ENCODE measurements at regions not wholly inside any gene's neighbourhood (a gene's known extent, or its start where the extent isn't known, plus 50 kb on each side); places are given as distances from the start of the nearest gene placed in this dataset.

- H3K27me3 Mint-ChIP-seq (ENCODE audit: low read depth): peaks cover 4% of the 10 kb centered on the region
- no peak overlapping the region for H3K4me3 Mint-ChIP-seq
- ATAC-seq (no peak), DNase-seq (ENCODE audit: low spot score) (no peak)
- no peaks in the 10 kb centered on the region for H3K9me3 Mint-ChIP-seq
- peaks cover 4% of the 10 kb centered on the region; the same call in 1 of the 2 replicates for H3K4me1 Mint-ChIP-seq
- H3K36me3 Mint-ChIP-seq: no peaks in the 10 kb centered on the region
- ChIA-PET CTCF (no interaction called here), POLR2A (no interaction called here)
- no peak overlapping the region for H3K27ac Mint-ChIP-seq
- TF ChIP-seq SMAD3 (CRISPR knock-in tag; IDR thresholded peaks at IDR 0.05; ENCODE audit: borderline replicate concordance) (no peak), TEAD4 (CRISPR knock-in tag; IDR thresholded peaks at IDR 0.05) (no peak), ZNF416 (CRISPR knock-in tag; IDR thresholded peaks at IDR 0.05) (no peak), GRHL2 (CRISPR knock-in tag; IDR thresholded peaks at IDR 0.05; ENCODE audit: insufficient replicate concordance, severe bottlenecking) (no peak), E2F4 (CRISPR knock-in tag; IDR thresholded peaks at IDR 0.05; ENCODE audit: borderline replicate concordance, low read depth) (no peak), ESRRA (CRISPR knock-in tag; IDR thresholded peaks at IDR 0.05; ENCODE audit: borderline replicate concordance) (no peak), GABPB1 (CRISPR knock-in tag; IDR thresholded peaks at IDR 0.05) (no peak), NFYB (CRISPR knock-in tag; conservative IDR thresholded peaks at IDR 0.05; ENCODE audit: low read depth) (no peak), ZNF138 (CRISPR knock-in tag; conservative IDR thresholded peaks at IDR 0.05) (no peak), CREM (CRISPR knock-in tag; IDR thresholded peaks at IDR 0.05) (no peak), ETV6 (CRISPR knock-in tag; IDR thresholded peaks at IDR 0.05) (no peak), JUN (CRISPR knock-in tag; IDR thresholded peaks at IDR 0.05) (no peak), TP53 (CRISPR knock-in tag; IDR thresholded peaks at IDR 0.05) (no peak)
These were observed 370.0 kb downstream of the HS3ST3B1 start for GRCh38 chr17:14670861-14671260.

- Mint-ChIP-seq H3K27me3 (ENCODE audit: low read depth) (no peaks in the 10 kb centered on the region; the same call in 1 of the 2 replicates), H3K27ac (no peak overlapping the region), H3K4me1 (peaks cover 6% of the 10 kb centered on the region), H3K4me3 (no peak overlapping the region), H3K9me3 (peaks cover 12% of the 10 kb centered on the region; the same call in 1 of the 2 replicates), H3K36me3 (no peaks in the 10 kb centered on the region; the same call in 1 of the 2 replicates)
- CTCF ChIA-PET: interaction anchor here (0.9 kb wide), 1 partner anchor 23 kb away, joined by 3 read pairs; no protein-coding TSS in a partner anchor
- DNase-seq (ENCODE audit: low spot score): no peak
- TF ChIP-seq HMGXB4 (CRISPR knock-in tag; IDR thresholded peaks at IDR 0.05): no peak
- no peak for TF ChIP-seq ATF2 (CRISPR knock-in tag; IDR thresholded peaks at IDR 0.05; ENCODE audit: borderline replicate concordance, low read depth)
- no peak for TF ChIP-seq TEAD4 (CRISPR knock-in tag; IDR thresholded peaks at IDR 0.05)
- no peak for TF ChIP-seq TCF7 (CRISPR knock-in tag; IDR thresholded peaks at IDR 0.05; ENCODE audit: low read depth)
- TF ChIP-seq ESRRA (CRISPR knock-in tag; IDR thresholded peaks at IDR 0.05; ENCODE audit: borderline replicate concordance): no peak
- TF ChIP-seq SP1 (CRISPR knock-in tag; conservative IDR thresholded peaks at IDR 0.05): no peak
- TF ChIP-seq IRF2 (CRISPR knock-in tag; IDR thresholded peaks at IDR 0.05; ENCODE audit: borderline replicate concordance, low read depth): no peak
- no peak for TF ChIP-seq ETV6 (CRISPR knock-in tag; IDR thresholded peaks at IDR 0.05)
- TF ChIP-seq HMGA2 (CRISPR knock-in tag; IDR thresholded peaks at IDR 0.05): no peak
- no peak for TF ChIP-seq ZBTB43 (CRISPR knock-in tag; IDR thresholded peaks at IDR 0.05)
- TF ChIP-seq ZNF423 (CRISPR knock-in tag; IDR thresholded peaks at IDR 0.05): no peak
- no peak for TF ChIP-seq FOXJ3 (CRISPR knock-in tag; IDR thresholded peaks at IDR 0.05; ENCODE audit: borderline replicate concordance)
- TF ChIP-seq AR (CRISPR knock-in tag; IDR thresholded peaks at IDR 0.05): no peak
- POLR2A ChIA-PET: no interaction called here
- no peak for ATAC-seq
These were observed 363.6 kb downstream of the HS3ST3B1 start for GRCh38 chr17:14664511-14664910.

Data from WTC11 (cell line).